Activated naive CD8-positive, alpha-beta T cell (primary cell): ENCODE measurements at regions not wholly inside any gene's neighbourhood (a gene's known extent, or its start where the extent isn't known, plus 50 kb on each side); places are given as distances from the start of the nearest gene placed in this dataset.

Experiments used
- H3K27ac Mint-ChIP-seq: one replicate; pipeline ENCODE4 v1.8.0; 2021; ENCODE audit warnings: mixed read lengths
- H3K27me3 Mint-ChIP-seq: one replicate; pipeline ENCODE4 v1.8.0; 2021; ENCODE audit warnings: mixed read lengths
- H3K36me3 Mint-ChIP-seq: one replicate; pipeline ENCODE4 v1.8.0; 2021; ENCODE audit warnings: mixed read lengths
- H3K4me1 Mint-ChIP-seq: one replicate; pipeline ENCODE4 v1.8.0; 2021; ENCODE audit warnings: low read depth, mixed read lengths
- H3K4me3 Mint-ChIP-seq: one replicate; pipeline ENCODE4 v1.8.0; 2021; ENCODE audit warnings: mild to moderate bottlenecking, mixed read lengths
- H3K9me3 Mint-ChIP-seq: one replicate; pipeline ENCODE4 v1.8.0; 2021; ENCODE audit warnings: low read depth, mixed read lengths

DNA sequence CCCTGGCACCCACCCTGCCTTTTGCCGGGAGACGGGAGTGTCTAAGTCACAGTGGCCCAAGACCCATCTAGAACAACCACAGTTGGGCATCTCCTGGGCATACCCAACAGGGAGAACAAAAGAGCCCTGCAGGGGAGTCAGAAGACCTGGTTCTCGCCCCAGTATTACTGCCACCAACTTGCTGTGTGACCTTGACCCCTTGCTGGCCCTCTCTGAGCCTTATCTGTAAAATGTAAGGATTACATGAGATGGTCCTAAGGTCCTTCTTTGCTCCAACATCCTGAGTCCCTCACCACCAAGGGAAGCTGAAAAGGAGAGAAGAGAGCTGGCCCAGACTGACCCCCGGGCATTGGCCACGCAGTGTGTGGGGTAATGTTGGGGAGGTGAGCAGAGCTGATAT is 119.0 kb downstream of the CCT6B start:
- H3K36me3 Mint-ChIP-seq: no peaks in the 10 kb centered on the region
- H3K27me3 Mint-ChIP-seq: no peaks in the 10 kb centered on the region
- no peak overlapping the region for H3K4me3 Mint-ChIP-seq
- no peaks in the 10 kb centered on the region for H3K9me3 Mint-ChIP-seq
- peaks cover 24% of the 10 kb centered on the region for H3K4me1 Mint-ChIP-seq
- no peak overlapping the region for H3K27ac Mint-ChIP-seq

DNA sequence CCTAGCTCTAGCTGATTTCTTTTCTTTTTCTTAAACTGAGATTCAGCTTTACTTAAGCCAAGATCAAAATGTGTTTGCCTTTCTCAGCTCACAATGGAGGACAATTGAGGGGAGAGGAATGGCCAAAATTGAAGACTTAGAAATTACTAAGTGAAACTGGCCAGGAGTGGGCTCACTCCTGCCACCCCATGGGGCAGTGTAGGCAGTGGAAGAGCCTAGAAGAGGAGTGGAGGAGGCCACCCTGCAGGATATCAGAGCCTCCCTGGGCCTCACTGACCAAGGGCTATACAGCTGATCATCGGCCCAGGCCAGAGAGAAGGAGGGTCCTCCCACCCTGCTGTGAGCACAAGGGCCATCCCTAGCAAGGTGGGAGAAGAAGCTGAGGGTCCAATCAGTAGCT is 119.8 kb downstream of the CCT6B start:
- H3K4me3 Mint-ChIP-seq: peak overlapping the region; percentile 13
- no peaks in the 10 kb centered on the region for H3K9me3 Mint-ChIP-seq
- peaks cover 24% of the 10 kb centered on the region for H3K4me1 Mint-ChIP-seq
- peak overlapping the region; percentile 79 for H3K27ac Mint-ChIP-seq
- no peaks in the 10 kb centered on the region for H3K27me3 Mint-ChIP-seq
- H3K36me3 Mint-ChIP-seq: no peaks in the 10 kb centered on the region

GRCh38 chr17:34840750-34841149 is 120.5 kb downstream of the CCT6B start:
- peak overlapping the region; percentile 17 for H3K4me3 Mint-ChIP-seq
- no peaks in the 10 kb centered on the region for H3K36me3 Mint-ChIP-seq
- peak overlapping the region; percentile 70 for H3K27ac Mint-ChIP-seq
- peaks cover 24% of the 10 kb centered on the region for H3K4me1 Mint-ChIP-seq
- no peaks in the 10 kb centered on the region for H3K27me3 Mint-ChIP-seq
- H3K9me3 Mint-ChIP-seq: no peaks in the 10 kb centered on the region

GRCh38 chr17:34837876-34838478 is 123.3 kb downstream of the CCT6B start:
- no peak overlapping the region for H3K4me3 Mint-ChIP-seq
- H3K4me1 Mint-ChIP-seq: peaks cover 20% of the 10 kb centered on the region
- H3K9me3 Mint-ChIP-seq: no peaks in the 10 kb centered on the region
- H3K36me3 Mint-ChIP-seq: no peaks in the 10 kb centered on the region
- no peak overlapping the region for H3K27ac Mint-ChIP-seq
- H3K27me3 Mint-ChIP-seq: no peaks in the 10 kb centered on the region

- no peaks in the 10 kb centered on the region for H3K9me3 Mint-ChIP-seq
- no peak overlapping the region for H3K4me3 Mint-ChIP-seq
- no peaks in the 10 kb centered on the region for H3K4me1 Mint-ChIP-seq
- no peaks in the 10 kb centered on the region for H3K27me3 Mint-ChIP-seq
- no peaks in the 10 kb centered on the region for H3K36me3 Mint-ChIP-seq
- no peak overlapping the region for H3K27ac Mint-ChIP-seq
These were observed 128.9 kb downstream of the CCT6B start for GRCh38 chr17:34832376-34832775.

DNA sequence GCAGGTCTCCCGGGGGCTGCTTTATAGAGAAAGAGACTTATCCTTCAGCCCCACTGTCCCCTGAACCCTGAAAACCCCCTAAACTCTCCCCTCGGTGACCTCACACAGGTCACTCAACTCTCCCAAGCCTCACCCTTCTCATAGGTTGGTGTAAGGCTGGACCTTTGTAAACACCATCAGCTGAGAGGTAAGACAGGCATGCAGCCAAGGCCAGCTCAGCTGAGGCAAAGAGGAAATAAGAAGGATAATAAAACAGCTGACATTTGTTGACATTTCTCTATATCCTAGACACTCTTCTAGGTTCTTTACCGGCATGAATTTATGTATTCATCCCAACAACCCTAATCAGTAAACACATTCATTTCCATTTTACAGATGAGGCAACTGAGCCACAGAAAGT is 134.3 kb downstream of the CCT6B start:
- H3K27me3 Mint-ChIP-seq: no peaks in the 10 kb centered on the region
- no peak overlapping the region for H3K27ac Mint-ChIP-seq
- H3K36me3 Mint-ChIP-seq: no peaks in the 10 kb centered on the region
- H3K4me3 Mint-ChIP-seq: no peak overlapping the region
- H3K9me3 Mint-ChIP-seq: no peaks in the 10 kb centered on the region
- H3K4me1 Mint-ChIP-seq: no peaks in the 10 kb centered on the region

- Mint-ChIP-seq H3K9me3 (no peaks in the 10 kb centered on the region), H3K27ac (no peak overlapping the region), H3K4me3 (no peak overlapping the region), H3K4me1 (no peaks in the 10 kb centered on the region), H3K27me3 (no peaks in the 10 kb centered on the region), H3K36me3 (no peaks in the 10 kb centered on the region)
These were observed 134.9 kb downstream of the CCT6B start for GRCh38 chr17:34826332-34826731.

GRCh38 chr17:34825884-34826283 is 135.4 kb downstream of the CCT6B start:
- H3K27me3 Mint-ChIP-seq: no peaks in the 10 kb centered on the region
- no peak overlapping the region for H3K27ac Mint-ChIP-seq
- no peaks in the 10 kb centered on the region for H3K36me3 Mint-ChIP-seq
- no peaks in the 10 kb centered on the region for H3K9me3 Mint-ChIP-seq
- H3K4me1 Mint-ChIP-seq: no peaks in the 10 kb centered on the region
- no peak overlapping the region for H3K4me3 Mint-ChIP-seq

GRCh38 chr17:34825102-34825501 is 136.2 kb downstream of the CCT6B start:
- H3K9me3 Mint-ChIP-seq: no peaks in the 10 kb centered on the region
- H3K27me3 Mint-ChIP-seq: no peaks in the 10 kb centered on the region
- no peak overlapping the region for H3K27ac Mint-ChIP-seq
- H3K4me3 Mint-ChIP-seq: no peak overlapping the region
- H3K36me3 Mint-ChIP-seq: no peaks in the 10 kb centered on the region
- no peaks in the 10 kb centered on the region for H3K4me1 Mint-ChIP-seq

GRCh38 chr17:34823023-34823422 is 138.2 kb downstream of the CCT6B start:
- Mint-ChIP-seq H3K4me3 (no peak overlapping the region), H3K9me3 (no peaks in the 10 kb centered on the region), H3K4me1 (no peaks in the 10 kb centered on the region), H3K36me3 (no peaks in the 10 kb centered on the region), H3K27me3 (no peaks in the 10 kb centered on the region), H3K27ac (no peak overlapping the region)

GRCh38 chr17:34822007-34822739 is 139.1 kb downstream of the CCT6B start:
- Mint-ChIP-seq H3K36me3 (no peaks in the 10 kb centered on the region), H3K9me3 (no peaks in the 10 kb centered on the region), H3K4me1 (no peaks in the 10 kb centered on the region), H3K4me3 (no peak overlapping the region), H3K27ac (no peak overlapping the region), H3K27me3 (no peaks in the 10 kb centered on the region)

GRCh38 chr17:34820922-34821321 is 140.3 kb downstream of the CCT6B start:
- H3K27me3 Mint-ChIP-seq: no peaks in the 10 kb centered on the region
- H3K9me3 Mint-ChIP-seq: no peaks in the 10 kb centered on the region
- H3K36me3 Mint-ChIP-seq: no peaks in the 10 kb centered on the region
- no peak overlapping the region for H3K27ac Mint-ChIP-seq
- no peaks in the 10 kb centered on the region for H3K4me1 Mint-ChIP-seq
- H3K4me3 Mint-ChIP-seq: no peak overlapping the region

- H3K4me1 Mint-ChIP-seq: no peaks in the 10 kb centered on the region
- peak overlapping the region; percentile 12 for H3K27ac Mint-ChIP-seq
- no peak overlapping the region for H3K4me3 Mint-ChIP-seq
- H3K27me3 Mint-ChIP-seq: no peaks in the 10 kb centered on the region
- no peaks in the 10 kb centered on the region for H3K36me3 Mint-ChIP-seq
- H3K9me3 Mint-ChIP-seq: no peaks in the 10 kb centered on the region
These were observed 140.9 kb downstream of the CCT6B start for GRCh38 chr17:34820248-34820801.

- Mint-ChIP-seq H3K27ac (no peak overlapping the region), H3K4me3 (no peak overlapping the region), H3K4me1 (no peaks in the 10 kb centered on the region), H3K9me3 (no peaks in the 10 kb centered on the region), H3K36me3 (no peaks in the 10 kb centered on the region), H3K27me3 (no peaks in the 10 kb centered on the region)
These were observed 143.8 kb downstream of the CCT6B start for GRCh38 chr17:34817252-34818035.

- Mint-ChIP-seq H3K9me3 (no peaks in the 10 kb centered on the region), H3K4me1 (no peaks in the 10 kb centered on the region), H3K27me3 (no peaks in the 10 kb centered on the region), H3K4me3 (no peak overlapping the region), H3K36me3 (no peaks in the 10 kb centered on the region), H3K27ac (no peak overlapping the region)
These were observed 144.4 kb downstream of the CCT6B start for GRCh38 chr17:34816848-34817247.
